ENCODE measurements at regions not wholly inside any gene's neighbourhood (a gene's known extent, or its start where the extent isn't known, plus 50 kb on each side); places are given as distances from the start of the nearest gene placed in this dataset.

DNA sequence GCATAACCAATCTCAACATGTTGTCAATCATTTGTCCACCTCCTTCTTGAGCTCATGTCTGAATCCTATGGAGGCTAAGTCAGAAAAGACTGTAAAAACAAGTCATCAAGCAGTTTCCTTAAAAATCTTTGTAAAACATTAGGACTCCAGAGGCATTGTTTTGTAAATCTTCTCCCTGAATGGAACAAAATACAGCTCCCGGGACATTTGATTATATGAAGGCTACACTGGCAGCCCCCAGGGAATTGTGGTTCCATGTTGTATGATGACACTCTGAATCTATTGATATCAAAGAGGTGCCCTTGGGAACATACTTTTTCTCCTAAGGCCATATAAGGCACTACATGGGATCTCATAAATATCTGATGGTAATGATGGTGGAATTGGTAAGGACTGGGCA, 83.2 kb upstream of the NUDT12 start:
- no peak for TF ChIP-seq ZFX (IDR thresholded peaks at IDR 0.05)
- no peak for TF ChIP-seq CTCF (conservative IDR thresholded peaks at IDR 0.05)
- H3K27ac ChIP-seq: no peak overlapping the region

DNA sequence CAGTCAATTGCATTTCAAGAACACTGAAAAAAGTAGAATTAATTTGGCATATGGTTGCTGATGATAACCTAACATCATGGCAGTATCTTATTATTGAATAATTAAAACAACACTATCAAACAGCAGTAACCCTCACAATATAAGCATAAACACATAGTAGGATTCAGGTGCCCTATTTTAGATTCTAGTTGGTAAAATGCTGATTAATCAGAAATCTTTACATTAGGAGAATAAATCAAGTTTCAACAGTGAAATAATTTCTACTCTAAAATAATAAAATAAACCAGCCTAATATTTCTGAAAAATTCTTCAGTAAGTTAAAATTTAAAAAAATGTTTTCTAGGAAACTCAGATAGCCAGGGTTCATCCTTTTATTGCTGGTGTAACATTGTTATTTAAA, 76.4 kb upstream of the NUDT12 start:
- TF ChIP-seq CTCF (conservative IDR thresholded peaks at IDR 0.05): no peak
- no peak for TF ChIP-seq ZFX (IDR thresholded peaks at IDR 0.05)
- no peak overlapping the region for H3K27ac ChIP-seq

- TF ChIP-seq ZFX (IDR thresholded peaks at IDR 0.05) (no peak), CTCF (conservative IDR thresholded peaks at IDR 0.05) (no peak)
- no peak overlapping the region for H3K27ac ChIP-seq
These were observed 62.1 kb upstream of the NUDT12 start for GRCh38 chr5:103624675-103625074.

GRCh38 chr5:103624035-103624480, 61.5 kb upstream of the NUDT12 start:
- H3K27ac ChIP-seq: no peak overlapping the region
- TF ChIP-seq CTCF (conservative IDR thresholded peaks at IDR 0.05) (no peak), ZFX (IDR thresholded peaks at IDR 0.05) (no peak)

DNA sequence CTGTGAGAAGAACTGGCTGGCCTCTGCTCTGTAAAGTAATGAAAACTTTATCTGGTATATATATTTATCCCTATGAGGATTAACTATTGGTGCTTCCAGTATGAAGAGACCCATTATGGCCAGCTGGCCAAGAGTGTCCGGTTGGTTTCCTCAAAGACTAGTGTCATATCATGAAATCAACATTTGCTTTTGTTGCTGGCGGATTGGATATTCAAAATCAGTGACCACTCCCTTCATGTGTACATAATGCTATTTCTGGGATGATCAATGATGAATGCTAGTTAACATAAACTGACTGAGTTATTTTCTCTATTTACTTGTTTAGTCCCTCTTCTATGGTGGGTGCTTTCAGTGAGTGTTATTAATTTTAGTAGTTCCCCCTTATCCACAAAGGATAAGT, 60.8 kb upstream of the NUDT12 start:
- no peak overlapping the region for H3K27ac ChIP-seq
- no peak for TF ChIP-seq CTCF (conservative IDR thresholded peaks at IDR 0.05)
- no peak for TF ChIP-seq ZFX (IDR thresholded peaks at IDR 0.05)

DNA sequence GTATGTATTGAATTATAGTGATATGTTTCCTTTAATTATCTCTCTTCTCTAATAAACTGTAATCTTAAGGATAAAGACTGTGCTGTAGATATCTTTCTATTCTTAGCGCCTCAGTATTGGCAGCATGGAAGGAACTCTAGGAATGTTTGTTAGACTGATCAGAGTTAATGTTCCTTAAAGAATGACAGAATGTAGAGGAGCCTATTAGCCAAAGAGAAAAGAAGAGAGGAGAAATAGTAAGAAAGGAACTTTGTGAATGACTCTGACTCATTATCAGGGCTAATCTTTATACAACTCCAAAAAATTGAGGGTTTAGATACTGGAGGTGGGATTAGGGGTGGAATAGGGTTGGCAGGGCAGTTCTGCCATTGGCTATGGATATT, 59.0 kb upstream of the NUDT12 start:
- no peak overlapping the region for H3K27ac ChIP-seq
- TF ChIP-seq ZFX (IDR thresholded peaks at IDR 0.05) (no peak), CTCF (conservative IDR thresholded peaks at IDR 0.05) (no peak)

DNA sequence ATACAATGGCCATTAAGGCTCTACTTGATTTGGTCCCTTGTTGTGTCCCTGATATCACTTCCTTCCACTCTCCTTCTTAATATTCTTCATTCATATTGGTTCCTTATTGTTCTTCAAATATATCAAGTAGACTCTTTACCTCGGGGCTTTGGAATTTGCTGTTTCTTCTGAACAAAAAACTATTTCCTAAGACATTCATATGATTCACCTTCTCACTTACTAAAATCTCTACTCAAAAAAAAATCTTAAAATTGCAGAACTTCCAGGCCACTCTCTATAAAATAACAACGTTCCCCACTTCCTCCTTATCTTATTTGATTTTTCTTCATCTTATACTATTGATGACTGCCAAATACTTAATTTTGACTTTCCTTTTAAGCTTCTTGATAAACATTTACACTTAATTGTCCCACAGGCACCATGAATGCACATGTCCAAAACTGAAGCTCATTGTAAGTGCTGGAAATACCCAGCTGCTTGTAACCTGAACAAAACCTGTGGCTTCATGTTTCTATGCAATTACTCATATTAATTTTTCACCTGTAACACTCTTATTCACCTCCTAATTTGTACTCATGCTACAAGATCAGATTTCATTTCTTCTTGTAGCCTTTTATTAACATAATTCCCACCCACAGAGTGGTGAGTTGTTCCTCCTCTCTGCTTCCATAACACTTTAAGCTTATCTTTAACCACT, 58.4 kb upstream of the NUDT12 start:
- TF ChIP-seq CTCF (conservative IDR thresholded peaks at IDR 0.05) (no peak), ZFX (IDR thresholded peaks at IDR 0.05) (no peak)
- H3K27ac ChIP-seq: no peak overlapping the region
